Peyer's patch (tissue), 4 donors: ENCODE measurements at regions not wholly inside any gene's neighbourhood (a gene's known extent, or its start where the extent isn't known, plus 50 kb on each side); places are given as distances from the start of the nearest gene placed in this dataset.

Source experiments
- CTCF ChIP-seq, 6 experiments: fragments of 450-650 bp in 4 of 6; fragments of 200-600 bp in 2 of 6; sonication (generic) in 1 of 6; IDR thresholded peaks; one replicate each; pipeline ENCODE4 v1.5.1; 2017 to 2019; ENCODE audit warnings: antibody characterized with exemption in 6 of 6, mild to moderate bottlenecking in 3 of 6, moderate library complexity in 1 of 6
- POLR2A ChIP-seq, 2 donors: fragments of 450-650 bp; IDR thresholded peaks; one replicate each; pipeline ENCODE4 v1.5.1; 2017; ENCODE audit warnings: antibody characterized with exemption in 2 of 2, mild to moderate bottlenecking in 2 of 2, moderate library complexity in 2 of 2

GRCh38 chr16:85276258-85276657, 164.0 kb upstream of the CIBAR2 start:
- TF ChIP-seq CTCF (IDR thresholded peaks at IDR 0.05) (no peak), POLR2A (IDR thresholded peaks at IDR 0.05) (no peak)
